NCI-H2029 (cell line): ENCODE measurements at regions not wholly inside any gene's neighbourhood (a gene's known extent, or its start where the extent isn't known, plus 50 kb on each side); places are given as distances from the start of the nearest gene placed in this dataset.
"Not testable (repeated sequence)": the region's sequence is repeated elsewhere in the genome, so short reads cannot be mapped to it uniquely, and the experiment has no call there.

Experiments used
- DNase-seq: peaks from one replicate; lab custom pipeline; 2025; lab: John Stamatoyannopoulos, UW

DNA sequence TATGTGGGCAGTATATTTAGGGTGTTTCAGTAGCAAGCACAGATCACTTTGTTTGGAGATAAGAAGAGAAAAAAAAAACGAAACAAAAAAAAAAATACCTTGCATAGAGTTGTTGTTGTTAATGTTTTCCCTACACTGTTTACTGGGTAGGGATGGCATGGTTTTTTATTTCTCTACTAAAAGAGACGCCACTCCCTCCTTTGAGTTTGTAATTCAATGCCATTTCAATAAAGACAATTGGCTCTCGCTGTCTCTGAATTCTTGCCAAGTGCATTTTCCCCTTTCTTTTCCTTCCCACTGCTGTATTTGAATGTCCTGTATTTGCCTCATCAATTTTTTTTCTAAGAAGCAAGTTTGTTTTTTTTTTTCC lies 213.9 kb upstream of the UBASH3B start:
- DNase-seq: peak; percentile 62

DNA sequence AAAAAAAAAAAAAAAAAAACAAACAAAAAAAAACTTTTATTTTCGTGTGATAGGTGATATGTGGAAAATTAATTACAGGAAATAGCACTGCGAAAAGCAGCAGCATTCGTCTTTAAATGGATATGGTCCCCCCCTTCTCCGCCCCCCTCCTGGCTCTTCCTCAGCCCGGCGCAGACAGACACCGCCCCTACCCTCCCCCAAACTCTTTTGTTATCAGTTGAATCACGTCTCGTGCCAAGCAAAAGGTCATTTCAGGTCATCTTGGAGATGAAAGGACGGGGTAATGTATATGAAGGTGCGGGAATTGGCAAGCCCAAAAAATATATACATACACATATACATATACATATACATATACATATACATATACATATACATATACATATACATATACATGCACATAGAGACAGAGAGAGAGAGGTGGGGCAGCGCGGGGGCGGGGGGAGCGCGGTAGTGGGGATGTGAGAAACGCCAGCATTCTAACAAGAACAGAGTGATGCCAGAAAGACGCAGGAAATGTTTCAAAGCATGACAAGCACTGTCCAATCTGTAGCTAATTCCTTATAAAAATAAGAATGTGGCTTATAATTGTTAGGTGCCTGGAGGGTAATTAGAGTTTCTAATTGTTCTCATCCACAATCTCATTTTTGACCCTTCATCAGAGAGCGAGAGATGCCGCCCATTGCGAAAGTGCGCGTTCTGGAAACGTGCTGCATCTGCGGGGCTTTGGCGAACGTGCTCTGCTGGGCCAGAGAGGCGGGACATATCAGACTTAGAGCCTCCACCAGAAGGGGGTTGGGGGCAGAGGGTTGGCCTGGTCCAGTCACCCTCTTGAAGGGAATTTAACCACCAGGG lies 214.5 kb upstream of the UBASH3B start:
- DNase-seq: peak; percentile 75

DNA sequence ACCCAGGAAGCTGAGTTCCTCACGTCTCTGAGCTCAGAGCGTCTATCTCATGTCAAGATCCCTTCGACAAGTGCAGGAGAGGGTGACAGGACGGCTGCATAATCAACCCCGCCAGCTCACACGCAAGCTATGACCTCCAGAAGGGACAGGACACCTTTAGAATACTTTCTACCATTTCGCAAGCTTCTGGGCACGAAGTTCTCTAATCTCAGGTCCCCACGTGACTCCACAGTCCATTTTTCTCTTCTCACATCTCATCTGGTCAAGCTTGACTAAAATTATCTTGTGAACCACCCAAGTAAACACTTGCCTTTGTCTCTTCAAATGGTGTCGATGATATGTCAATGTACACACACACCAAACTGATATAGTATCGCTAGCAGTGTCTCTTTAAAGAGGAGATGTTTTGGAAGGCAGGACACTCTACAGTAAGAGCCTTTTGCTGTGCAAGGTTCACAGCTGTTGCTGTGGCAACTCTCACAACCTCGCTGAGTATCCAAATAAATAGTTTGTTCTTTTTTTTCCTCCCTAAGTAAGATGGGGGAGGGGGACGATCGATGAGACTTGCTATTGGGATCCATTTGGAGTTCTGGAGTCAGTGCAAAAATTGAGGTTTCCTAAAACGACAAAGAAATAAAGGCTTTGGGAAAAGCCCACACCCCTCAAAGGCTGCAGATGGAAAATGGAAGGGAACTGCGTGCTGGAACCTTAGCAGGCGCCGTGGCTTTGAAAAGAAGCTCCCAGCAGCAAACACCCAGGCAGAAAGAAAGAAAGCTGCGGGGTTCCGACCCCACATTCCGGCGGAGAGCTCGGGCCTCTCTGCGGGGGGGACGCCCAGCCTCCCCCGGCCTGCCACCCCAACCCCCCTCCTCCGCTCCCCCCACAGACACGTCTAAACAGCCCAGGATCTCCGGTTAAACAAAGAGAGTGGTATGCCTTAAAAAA lies 215.4 kb upstream of the UBASH3B start:
- DNase-seq: peak; percentile 89

DNA sequence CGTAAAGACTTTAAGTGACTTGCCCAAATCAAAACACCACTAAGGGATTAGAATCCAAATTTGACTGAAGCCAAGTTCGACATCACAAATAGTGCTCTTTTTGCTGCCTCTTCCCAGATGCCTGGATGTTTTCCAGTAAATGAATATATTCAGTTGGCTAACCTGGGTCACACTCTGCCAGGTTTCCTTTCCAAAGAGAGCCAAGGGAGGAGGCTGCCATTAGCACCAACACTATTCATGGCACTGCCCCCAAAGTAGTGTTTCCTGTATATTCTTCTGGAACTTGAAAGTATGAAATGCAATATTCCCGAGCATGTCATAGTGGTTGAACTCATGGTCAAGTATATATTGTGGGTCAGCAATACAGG lies 219.3 kb upstream of the UBASH3B start:
- no peak for DNase-seq

DNA sequence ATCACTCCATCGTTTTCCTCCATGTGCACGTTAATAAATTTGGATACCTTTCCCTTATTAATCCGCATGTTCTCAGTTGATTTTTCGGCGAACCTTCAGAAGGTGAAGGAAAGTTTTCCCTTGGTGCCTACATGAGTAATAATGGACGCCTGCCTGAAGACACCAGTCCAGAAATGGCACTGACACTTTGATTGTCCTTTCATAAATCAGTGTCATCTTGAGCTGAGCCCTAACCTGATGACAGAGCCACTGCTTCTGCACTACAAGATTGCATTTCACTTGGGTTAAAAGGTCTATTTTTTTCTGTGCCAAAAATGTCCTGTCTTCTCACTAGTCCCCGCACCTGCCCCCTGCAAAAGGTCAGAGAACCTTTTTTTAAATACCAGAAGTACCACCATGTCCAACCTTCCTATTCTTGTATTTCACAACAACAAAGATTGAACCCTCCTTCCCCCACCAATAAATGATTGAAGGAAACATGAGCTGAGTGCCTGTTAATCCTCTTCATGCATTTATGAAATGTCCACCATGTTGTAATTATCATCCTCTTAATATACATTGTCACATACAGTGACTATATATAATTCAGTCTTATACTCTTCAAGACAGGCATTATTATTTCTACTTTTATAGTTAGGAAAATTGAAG lies 219.9 kb upstream of the UBASH3B start:
- no peak for DNase-seq

DNA sequence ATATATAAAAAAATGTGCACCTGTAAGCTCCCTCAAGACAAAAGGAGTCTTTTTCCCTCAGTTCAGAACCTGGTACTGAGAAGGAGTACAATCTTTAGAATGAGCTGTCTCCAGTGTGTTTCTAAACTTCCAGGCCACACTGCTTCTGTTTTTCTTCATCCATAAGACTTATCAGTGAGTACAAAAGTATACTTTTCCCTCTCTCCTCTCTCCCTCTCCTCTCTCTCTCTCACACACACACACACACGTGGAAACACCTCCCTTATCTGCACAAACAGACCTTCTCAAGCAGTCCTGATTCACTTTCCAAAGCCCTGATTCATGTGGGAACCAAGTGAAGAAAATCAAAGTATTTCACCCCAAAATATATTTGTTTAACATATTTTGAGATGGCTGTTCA lies 220.7 kb upstream of the UBASH3B start:
- DNase-seq: no peak

DNA sequence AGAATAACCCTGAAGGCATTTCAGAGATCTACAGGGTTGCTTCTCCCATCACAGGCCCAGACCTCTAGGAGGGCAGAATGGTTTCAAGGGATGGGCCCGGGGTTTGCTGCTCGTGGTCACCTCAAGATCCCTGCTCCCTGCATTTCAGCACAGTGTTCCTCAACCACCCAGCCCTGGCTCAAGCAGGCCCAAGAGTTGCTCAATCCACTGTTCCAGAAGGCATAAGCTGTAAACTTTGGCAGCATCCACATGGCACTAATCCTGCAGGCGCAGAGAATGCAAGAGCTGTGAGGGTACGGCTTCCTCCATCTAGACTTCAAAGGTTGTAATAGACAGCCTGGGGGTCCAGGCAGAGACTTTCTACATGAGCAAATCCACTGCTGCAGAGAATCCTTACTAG lies 225.0 kb upstream of the UBASH3B start:
- DNase-seq: no peak

DNA sequence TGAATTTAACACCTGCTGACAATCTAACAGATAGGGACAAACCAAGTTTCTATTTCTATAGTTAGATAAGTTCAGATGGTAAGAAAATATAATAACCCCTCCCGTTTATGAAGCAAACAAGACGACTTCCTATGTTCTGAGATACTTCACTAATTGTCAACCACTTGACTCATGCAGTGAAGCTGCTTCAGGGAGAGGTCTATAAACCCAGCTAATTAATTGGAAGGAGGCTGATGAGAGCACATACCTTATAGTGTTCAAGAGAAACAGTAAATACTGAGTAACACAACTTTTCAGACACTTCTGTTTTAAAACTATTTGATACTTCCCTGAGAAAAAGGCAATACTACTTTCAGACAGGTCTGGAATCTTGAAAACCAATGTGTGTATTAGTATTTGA lies 229.4 kb upstream of the UBASH3B start:
- DNase-seq: no peak

DNA sequence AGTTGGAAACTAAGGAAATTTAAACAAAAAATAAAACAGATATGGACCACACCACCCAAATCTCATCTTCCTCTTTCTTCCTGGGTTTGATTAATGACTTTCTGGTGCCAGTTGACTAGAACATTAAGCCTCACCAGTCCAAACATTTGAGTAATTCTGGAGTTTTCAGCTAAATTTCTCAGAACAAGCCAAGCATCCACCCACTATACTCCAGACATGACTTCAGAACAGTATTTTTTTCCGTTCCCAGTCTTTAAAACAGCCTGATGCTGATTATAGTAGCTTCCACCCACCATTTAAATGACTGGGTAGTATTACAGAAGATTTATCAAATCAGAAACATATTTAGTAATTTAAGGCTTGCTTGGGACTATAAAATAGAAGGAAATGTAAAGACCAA lies 230.9 kb upstream of the UBASH3B start:
- no peak for DNase-seq

DNA sequence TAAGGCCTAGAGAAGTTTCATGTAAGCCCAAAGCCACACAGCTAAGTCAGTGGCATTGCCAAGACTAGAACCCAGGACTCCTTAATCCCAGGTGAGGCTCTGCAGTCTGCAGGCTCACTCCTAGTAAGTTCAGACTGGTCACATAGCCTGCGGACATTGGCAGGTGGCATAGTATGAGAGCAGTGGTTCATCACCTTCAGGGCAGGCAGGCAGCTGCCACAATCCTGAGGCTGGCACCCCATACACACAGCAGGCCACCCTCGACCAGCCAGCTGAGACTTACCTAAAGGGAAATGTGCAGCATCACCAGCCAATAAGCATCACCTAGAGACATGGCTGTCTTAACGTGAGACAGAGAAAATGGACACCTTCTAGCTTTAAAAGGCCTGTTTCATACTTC lies 231.6 kb upstream of the UBASH3B start:
- DNase-seq: no peak

DNA sequence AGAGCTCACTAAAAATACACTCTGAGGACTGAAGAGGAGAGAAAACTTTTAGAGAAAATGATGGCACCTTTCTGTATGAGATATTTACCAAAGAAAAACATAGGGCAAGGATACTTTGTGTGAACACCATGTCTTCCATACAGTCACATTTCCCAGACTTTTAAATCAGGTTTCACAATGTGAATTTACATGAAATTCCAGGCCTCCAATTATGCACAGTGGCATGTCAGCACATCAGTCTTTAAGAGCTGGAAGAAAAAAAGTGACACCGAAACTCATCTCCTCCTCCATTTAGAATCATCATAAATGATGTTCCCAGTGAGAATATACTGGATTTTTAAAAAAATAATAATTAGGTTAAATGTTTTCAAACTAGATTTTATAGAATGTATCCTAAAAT lies 232.2 kb upstream of the UBASH3B start:
- DNase-seq: no peak

DNA sequence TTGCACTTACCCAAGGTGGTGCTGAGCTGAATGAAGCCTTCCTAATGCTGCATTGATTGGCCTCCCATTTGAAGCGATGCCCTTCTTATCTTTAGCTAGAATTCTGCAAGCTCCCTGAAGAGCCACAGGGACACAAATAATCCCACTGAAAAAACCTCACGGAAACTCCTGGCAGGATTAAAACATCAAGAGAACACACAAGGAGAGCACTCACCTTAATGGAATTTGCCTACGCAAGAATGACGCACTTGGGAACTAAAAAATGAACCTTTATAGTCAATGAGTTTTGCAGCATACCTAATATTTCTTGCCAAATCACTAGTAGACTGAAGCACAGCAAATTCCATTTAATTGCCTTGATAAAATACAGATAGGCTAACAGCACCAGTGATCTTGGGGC lies 232.8 kb upstream of the UBASH3B start:
- DNase-seq: no peak

DNA sequence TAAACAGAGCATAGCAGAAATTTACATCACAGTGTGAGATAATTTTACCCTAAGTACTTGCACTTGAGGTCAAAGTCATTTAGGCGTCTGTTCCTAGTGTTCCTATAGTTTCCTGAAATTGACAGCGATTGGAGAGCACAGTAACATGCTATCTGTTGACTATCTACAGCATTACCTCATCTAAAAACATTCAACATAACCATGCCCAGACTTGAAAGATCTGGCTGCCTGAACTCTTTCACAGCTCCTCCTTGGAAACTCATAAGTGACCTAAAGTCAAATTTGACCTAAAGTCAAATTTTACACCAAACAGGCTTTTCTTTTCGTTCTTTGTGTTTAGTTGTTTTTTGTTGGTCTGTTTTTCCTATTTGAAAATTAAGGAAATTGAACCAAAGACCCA lies 233.8 kb upstream of the UBASH3B start:
- no peak for DNase-seq

DNA sequence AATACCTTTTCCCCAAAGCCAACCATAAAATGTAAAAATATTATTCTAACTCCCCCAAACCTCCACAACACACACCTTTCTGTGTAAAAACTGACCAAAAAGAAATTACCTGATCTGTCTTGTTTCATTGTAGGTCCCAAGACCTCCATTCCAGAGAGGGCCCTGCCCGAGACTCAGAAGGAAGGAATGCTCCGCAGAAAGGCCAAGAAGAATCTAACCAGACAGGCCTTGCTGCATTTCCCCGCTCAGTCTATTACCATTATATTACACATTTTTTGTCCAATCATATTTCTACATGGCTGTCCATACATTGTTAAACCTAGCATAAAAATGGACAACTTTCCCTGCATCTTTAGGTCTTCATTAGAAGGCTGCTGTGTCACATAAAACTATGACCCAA lies 237.5 kb upstream of the UBASH3B start:
- DNase-seq: no peak

DNA sequence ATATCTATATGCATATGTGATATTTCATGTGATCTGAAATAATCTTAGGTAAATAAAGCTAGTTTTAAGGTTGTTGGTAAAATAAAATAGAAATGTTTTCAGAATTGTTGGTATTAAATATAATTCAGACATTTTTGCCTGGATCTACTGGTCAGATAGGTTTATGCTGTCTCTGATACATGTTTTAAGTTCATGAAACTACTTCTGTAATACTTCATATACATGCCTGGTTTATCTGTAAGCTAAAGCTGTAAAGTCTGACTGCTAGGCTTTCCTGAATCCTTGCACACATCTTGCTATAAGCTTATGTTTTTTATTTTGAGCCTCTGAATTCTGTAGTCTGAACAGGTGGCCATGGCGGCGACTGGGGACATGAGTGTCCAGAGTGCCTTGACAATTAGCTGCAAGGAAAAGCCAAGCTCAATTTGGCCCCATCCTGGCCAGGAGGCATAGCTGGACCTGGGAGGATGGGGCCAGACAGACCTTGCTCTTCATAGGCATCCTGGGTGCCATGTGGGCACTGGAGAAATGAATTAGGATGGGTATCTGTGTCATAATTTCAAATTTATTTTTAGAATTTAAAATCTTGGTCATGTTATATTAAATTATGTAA lies 241.0 kb upstream of the UBASH3B start:
- no peak for DNase-seq

DNA sequence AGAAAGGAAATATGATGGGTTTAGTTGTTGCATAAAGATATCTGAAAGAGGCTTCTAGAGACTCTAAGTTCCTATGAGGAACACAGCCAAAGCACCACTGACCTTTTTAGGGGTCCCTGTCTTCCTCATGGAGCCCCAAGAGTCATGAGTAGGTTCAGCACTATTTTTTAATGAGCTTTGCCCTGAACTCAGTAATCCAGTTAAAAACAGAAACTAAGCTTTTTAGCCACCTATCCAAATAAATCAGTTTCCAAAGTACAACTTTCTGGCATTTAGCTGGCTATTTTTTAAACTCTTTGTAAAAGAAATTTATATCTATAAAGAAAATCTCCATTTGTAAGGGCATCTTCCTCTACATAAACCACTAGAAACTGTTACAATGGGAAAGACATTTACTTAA lies 241.8 kb upstream of the UBASH3B start:
- no peak for DNase-seq

DNA sequence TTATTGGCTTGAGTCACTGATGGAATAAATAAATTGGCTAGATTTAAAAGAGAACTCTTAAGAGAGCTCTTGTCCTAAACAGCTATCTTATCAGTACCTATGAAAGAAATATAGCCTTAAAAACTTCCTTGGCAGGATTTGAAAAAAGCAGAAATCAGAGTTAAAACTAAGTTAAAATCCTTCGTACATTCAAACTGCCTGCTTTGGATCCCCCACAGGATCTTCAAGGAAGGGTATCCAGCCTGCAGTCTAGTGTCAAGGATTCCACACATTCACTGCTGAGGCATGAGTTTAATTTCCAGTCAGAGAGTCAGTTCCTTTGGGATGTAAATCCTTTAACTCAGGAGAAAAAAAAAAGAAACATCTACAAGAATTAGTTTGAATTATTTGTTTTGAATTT lies 242.9 kb upstream of the UBASH3B start:
- no peak for DNase-seq

DNA sequence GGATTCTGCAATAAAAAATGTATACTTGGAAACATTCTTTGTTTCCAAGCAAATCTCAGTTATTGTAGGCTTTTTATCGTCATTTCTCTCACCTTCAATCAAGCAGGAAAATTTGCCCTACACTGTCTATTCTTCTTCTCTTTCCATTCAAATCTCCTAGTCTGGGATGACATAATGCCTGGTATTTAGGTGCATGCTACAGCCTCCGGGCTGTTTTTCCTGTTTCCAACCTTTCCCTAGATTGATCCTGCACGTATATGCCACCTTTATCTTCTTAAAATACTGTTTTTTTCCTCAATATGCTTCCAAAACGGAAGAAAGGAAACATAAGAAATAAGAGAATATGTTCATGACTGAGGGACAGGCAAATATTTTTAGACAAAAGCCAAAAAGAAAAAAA lies 249.1 kb upstream of the UBASH3B start:
- no peak for DNase-seq

DNA sequence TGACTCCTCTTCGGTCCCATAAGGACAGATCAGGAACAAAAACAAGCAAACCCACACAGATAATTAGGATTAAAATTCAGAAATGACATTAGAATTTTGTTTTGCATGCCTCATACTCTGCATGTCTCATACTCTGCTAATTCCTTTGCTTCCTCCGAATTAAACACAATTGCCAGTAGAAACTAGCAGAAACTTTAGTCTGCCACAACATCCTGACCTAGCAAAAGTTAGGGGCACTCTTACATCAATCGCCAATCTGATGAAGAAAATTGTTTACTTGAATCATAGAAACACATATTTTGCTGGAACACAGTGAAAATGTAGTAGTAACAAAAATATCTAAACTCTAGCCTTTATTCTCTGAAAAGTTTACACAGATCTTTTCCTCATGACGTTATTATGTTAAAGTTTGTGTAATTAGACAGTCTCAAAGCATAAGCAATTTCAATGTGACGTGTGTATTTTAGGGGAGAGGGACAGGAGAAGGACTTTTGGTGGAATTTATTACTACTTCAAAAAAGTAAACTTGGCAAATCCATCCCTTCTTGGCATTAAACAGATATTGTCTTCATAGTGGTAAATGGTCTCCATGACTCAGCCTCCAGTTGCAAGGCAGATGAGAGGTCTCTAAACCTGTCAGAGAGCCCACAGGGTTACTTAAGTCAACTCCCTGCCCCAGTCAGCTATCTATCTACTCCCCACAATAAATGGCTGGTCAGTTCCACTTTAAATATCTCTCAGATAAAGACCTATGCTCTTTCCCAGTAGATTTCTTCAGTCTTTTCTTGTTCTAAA lies 249.8 kb upstream of the UBASH3B start:
- no peak for DNase-seq

DNA sequence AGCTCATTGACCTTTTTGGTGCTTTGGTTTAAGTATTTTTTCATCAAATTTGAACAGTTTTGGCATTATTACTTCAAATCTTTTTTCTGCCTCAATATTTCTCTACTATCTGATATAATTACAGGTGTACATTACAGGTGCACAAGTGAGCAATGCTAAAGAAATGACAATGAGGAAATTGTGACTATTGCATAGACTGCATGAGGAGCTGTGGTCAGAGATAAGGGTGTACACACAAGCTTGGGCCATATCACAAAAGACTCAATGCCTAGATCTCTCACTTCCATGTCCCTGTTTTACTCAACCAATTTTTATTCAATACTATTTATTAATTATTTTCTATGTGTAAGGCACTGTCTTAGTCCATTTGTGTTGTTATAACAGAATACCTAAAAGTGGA lies 251.0 kb upstream of the UBASH3B start:
- DNase-seq: no peak

DNA sequence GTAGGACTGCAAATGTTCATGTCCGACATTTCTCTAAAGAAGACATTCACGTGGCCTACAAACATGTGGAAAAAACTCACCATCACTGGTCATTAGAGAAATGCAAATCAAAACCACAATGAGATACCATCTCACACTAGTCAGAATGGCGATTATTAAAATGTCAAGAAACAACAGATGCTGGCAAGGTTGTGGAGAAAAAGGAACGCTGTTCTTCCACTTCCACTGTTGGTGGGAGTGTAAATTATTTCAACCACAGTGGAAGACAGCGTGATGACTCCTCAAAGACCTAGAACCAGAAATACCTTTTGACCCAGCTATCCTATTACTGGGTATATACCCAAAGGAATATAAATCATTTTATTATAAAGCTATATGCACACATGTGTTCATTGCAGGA lies 253.9 kb upstream of the UBASH3B start:
- not testable (repeated sequence) for DNase-seq

DNA sequence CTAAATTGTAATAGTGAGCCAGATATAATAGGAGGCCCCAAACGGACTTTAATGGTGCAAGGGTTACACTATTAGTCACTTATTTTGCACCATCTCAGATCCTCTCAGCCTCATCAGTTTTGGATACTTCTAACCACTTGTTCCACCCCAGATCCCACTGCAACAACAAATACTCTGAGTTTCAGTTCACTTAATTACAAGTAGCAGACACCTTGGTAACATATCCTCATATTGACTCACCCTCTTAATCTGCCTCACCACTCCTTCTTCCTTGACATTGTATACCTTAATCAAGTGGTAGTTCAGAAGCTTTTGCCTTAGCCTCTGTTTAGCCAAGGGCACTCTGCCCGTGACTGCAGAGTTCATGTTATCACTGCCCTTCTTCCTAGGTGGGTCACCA lies 256.1 kb upstream of the UBASH3B start:
- no peak for DNase-seq
